ENCODE measurements at regions not wholly inside any gene's neighbourhood (a gene's known extent, or its start where the extent isn't known, plus 50 kb on each side); places are given as distances from the start of the nearest gene placed in this dataset.
"Not testable (repeated sequence)": the region's sequence is repeated elsewhere in the genome, so short reads cannot be mapped to it uniquely, and the experiment has no call there.

DNA sequence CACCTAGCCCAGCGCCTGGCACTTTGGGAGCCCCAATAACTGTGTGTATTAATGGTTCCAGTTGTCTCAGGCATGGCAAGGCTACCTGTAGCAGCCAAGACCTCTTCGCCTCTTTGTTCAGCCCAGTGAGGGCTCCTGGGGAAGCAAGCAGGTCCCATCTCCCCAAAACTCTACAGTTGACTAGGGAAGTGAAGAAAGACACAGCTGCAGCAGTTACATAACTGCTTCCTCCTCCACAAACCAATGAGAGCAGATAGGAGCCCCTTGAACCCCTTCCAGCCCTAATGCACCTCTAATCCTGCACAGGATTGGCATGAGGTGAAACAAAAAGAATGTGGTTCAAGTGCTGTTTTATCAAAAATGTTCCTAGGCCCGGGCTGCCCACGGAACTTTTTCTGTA lies 100.5 kb downstream of the SYF2 start:
- no peak for DNase-seq

DNA sequence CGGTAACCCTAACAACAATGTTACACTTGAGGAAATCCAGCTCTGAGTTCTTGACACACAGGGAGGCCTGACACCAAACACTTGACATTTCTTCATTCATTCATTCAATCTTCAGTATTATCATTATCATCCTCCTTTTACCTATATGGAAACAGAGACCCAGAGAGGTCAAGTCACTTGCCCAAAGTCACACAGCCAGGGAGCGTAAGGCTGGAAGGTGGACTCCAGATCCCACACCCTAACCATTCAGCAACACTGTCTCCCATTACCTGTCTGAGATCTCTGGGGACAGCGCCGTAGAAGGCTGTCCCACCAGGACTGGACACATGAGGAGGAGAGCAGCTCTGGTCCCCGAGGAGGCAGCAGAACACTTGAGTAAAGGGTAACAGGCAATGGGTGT lies 101.4 kb downstream of the SYF2 start:
- DNase-seq: no peak

GRCh38 chr1:25129380-25129779 lies 102.9 kb downstream of the SYF2 start:
- no peak for DNase-seq

- no peak for DNase-seq
These were observed 104.1 kb downstream of the SYF2 start for GRCh38 chr1:25128121-25128621.

DNA sequence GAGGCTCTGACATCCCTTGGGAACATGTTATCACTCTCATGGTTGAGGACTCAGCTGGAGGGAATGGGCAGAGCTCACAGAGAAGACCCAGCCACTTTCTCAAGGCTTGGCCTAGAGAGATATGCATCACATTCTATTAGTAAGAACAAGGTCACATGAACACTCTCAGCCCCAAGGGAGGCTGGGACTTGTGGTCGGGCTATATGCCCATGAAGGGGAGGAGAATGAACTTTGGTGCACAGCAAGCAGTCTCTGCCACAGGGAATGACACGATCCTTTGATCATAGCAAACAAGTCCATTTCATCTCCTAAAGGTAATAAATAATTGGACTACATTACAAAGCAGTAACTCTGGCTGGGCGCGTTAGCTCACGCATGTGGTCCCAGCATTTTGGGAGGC lies 105.7 kb downstream of the SYF2 start:
- no peak for DNase-seq

GRCh38 chr1:25123551-25123950 lies 108.8 kb downstream of the SYF2 start:
- DNase-seq: no peak

DNA sequence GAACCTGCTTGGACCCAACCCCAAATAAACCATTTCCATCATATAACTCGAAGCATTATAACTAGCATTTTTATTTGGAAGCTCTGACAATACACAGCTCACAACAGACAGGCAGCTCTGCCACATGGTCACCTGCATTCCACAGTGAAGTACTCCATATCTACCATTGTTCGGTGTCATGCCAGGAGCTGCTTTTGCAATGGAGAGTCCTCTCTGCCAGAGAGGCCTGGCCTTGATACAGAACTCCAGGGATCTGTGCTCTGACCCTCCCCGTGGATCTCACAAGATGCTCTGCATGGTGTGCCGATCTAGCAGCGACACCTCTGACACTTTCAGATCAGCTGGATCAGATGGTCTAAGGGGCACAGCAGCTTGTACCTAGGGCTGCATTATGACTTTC lies 109.6 kb downstream of the SYF2 start:
- DNase-seq: no peak

- DNase-seq: no peak
These were observed 112.0 kb downstream of the SYF2 start for GRCh38 chr1:25120281-25120680.

DNA sequence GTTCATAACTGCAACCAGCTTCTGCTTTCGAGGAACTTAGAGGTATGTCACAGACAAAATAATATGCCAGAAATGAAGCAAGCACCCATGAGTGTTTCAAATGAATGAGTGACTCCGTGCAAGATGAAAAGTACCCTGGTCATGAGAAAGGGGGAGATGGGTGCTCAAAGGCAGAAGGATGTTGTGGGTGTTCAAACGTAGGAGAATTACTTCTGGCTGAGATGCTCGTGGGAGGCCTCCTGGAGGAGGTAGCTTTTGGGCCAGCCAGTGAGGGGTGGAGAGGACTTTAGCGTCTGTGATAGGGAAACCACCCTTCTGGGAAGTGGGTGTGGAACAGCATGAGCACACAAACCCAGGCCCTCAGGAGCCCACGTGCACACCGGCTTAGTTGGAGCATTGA lies 113.8 kb downstream of the SYF2 start:
- no peak for DNase-seq

DNA sequence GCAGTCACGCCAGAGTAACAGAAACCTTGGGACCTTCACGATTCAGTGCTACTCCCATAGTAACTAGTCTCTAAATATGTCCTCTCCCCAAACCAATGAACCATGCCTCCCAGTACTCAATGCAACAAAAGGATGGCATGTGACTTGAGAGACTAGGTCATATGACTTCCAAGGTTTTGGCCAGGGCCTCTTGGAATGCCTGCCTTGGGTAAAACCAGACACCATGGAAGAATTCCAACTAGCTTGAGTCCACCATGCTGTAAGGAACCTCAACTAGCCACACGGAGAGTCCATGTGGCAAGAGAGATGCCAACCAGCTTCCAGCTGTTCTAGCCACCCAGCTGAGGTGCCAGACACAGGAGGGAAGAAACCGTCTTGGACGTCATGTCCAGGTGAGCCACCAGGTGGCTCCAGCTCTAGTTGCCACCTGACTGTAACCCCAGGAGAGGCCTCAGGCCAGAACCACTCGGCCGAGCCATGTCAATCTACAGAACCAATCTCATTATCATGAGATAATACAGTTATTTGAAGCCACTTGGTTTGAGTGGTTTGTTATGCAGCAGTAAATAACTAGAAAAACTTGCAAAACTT lies 115.0 kb downstream of the SYF2 start:
- no peak for DNase-seq

- no peak for DNase-seq
These were observed 115.5 kb downstream of the SYF2 start for GRCh38 chr1:25116832-25117231.

DNA sequence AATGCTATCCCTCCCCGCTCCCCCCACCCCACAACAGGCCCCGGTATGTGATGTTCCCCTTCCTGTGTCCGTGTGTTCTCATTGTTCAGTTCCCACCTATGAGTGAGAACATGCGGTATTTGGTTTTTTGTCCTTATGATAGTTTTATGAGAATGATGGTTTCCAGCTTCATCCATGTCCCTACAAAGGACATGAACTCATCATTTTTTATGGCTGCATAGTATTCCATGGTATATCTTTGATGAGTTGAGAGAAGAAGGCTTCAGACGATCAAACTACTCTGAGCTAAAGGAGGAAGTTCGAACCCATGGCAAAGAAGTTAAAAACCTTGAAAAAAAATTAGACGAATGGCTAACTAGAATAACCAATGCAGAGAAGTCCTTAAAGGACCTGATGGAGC lies 116.2 kb downstream of the SYF2 start:
- not testable (repeated sequence) for DNase-seq

GRCh38 chr1:25113731-25114130 lies 118.6 kb downstream of the SYF2 start:
- DNase-seq: no peak

GRCh38 chr1:25113086-25113485 lies 119.2 kb downstream of the SYF2 start:
- DNase-seq: no peak

DNA sequence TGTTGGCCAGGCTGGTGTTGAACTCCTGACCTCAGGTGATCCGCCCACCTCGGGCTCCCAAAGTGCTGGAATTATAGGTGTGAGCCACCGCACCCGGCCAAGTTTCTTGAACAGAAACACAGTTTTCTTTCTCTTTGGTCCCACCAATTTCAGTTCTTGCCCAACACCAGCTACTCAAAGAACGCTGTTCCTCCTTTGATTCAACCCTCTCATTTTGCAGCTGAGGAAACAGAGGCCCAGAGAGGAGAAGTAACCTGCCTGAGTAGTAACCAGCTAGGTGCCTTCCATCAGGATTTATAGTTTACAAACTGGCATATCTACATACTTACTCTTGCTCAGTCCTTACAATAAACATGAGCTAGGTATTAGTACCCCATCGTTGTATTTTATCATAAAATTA lies 119.9 kb downstream of the SYF2 start:
- no peak for DNase-seq

GRCh38 chr1:25111706-25112105 lies 120.6 kb downstream of the SYF2 start:
- no peak for DNase-seq

GRCh38 chr1:25110485-25110884 lies 121.8 kb downstream of the SYF2 start:
- DNase-seq: no peak

- no peak for DNase-seq
These were observed 122.3 kb downstream of the SYF2 start for GRCh38 chr1:25110036-25110435.

GRCh38 chr1:25109531-25109951 lies 122.8 kb downstream of the SYF2 start:
- no peak for DNase-seq

DNA sequence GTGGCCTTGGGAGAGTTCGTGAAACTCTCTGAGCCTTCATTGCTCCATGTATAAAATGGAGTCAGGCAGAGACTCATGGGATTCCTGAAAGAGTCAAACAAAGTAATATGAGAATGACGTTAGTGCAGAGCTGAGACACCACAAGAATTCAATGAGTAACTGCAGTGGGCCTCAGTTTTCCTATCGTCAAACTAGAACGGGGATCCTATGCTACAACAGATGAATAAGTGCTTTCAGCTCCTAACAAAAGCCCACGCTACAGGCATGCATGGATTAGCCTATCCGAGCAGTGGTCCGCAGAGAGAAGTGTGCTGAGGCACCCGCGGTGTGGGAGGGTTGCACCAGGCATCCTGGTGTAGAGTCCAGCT lies 124.7 kb downstream of the SYF2 start:
- DNase-seq: no peak

GRCh38 chr1:25106976-25107642 lies 125.2 kb downstream of the SYF2 start:
- no peak for DNase-seq

DNA sequence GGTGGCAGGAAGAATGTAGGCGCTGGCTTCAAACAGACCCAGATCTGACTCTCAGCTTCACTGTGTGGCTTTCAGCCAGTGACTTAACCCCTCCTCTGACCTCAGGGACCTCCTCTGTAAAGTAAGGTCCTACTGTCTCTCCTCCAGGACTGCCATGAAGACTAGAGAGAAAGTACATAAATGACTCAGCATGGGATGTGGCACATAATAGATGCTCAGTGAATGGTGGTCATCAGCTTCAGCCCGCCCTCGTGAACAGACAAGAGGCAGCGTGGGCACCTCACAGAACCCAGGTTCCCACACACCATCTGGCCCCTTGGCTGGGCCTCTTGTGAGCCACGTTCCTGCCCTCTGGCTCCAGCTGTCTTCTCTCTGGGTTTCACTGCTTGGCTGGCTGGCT lies 126.0 kb downstream of the SYF2 start:
- no peak for DNase-seq

GRCh38 chr1:25105836-25106235 lies 126.5 kb downstream of the SYF2 start:
- no peak for DNase-seq

DNA sequence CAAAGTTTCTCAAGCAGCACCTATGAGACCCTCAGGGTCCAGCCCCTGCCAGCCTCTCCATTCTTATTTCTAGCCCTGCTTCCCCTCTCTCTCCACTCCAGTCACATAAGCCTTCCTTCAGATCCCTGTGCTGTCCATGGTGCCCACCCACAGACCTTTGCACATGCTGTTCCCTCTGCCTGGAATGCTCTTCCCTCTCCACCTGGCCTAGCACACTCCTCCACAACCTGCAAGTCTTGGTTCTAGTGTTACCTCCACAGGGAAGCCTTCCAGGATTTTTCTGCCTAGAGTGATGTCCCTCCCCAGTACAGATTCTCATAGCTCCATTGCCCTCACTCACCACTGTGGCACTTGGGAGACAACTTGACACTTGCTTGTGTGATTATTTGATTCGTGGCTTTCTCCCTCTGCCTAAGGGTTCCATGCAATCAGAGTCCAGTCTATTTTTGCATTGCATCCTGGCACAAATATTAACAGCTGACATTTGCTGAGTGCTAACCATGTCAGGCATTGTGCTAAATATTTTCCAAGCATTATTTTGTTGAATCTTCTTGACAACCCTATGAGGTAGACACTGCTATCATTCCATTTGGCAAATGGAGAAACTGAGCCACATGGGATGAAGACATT lies 127.3 kb downstream of the SYF2 start:
- no peak for DNase-seq
